ENCODE measurements at regions not wholly inside any gene's neighbourhood (a gene's known extent, or its start where the extent isn't known, plus 50 kb on each side); places are given as distances from the start of the nearest gene placed in this dataset.

DNA sequence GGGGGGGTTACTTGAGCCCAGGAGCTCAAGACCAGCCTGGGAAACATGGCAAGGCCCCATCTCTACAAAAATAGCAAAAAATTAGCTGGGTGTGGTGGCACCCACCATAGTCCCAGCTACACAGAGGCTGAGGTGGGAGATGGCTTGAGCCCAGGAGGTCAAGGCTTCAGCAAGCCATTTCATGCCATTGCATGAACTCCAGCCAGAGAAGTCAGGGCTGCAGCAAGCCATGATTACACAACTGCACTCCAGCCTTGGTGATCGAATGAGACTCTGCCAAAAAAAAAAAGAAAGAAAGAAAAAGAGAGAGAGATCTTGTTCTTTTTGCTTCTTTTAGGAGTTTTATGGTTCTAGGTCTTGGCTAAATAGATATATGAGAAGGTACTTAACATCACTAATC lies 200.2 kb upstream of the PHYHIPL start:
- Histone ChIP-seq H3K9me3 (ENCODE audit: severe bottlenecking) (no peaks in the 10 kb centered on the region), H3K36me3 (no peaks in the 10 kb centered on the region), H3K27me3 (ENCODE audit: insufficient read depth, low read depth, severe bottlenecking) (no peaks in the 10 kb centered on the region), H3K4me3 (ENCODE audit: low read depth, low read length) (no peak overlapping the region), H3K27ac (no peak overlapping the region)
- DNase-seq = no peak
- TF ChIP-seq, protein P1, sequence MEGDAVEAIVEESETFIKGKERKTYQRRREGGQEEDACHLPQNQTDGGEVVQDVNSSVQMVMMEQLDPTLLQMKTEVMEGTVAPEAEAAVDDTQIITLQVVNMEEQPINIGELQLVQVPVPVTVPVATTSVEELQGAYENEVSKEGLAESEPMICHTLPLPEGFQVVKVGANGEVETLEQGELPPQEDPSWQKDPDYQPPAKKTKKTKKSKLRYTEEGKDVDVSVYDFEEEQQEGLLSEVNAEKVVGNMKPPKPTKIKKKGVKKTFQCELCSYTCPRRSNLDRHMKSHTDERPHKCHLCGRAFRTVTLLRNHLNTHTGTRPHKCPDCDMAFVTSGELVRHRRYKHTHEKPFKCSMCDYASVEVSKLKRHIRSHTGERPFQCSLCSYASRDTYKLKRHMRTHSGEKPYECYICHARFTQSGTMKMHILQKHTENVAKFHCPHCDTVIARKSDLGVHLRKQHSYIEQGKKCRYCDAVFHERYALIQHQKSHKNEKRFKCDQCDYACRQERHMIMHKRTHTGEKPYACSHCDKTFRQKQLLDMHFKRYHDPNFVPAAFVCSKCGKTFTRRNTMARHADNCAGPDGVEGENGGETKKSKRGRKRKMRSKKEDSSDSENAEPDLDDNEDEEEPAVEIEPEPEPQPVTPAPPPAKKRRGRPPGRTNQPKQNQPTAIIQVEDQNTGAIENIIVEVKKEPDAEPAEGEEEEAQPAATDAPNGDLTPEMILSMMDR (IDR thresholded peaks at IDR 0.05; ENCODE audit: low read depth, low read length) = no peak

DNA sequence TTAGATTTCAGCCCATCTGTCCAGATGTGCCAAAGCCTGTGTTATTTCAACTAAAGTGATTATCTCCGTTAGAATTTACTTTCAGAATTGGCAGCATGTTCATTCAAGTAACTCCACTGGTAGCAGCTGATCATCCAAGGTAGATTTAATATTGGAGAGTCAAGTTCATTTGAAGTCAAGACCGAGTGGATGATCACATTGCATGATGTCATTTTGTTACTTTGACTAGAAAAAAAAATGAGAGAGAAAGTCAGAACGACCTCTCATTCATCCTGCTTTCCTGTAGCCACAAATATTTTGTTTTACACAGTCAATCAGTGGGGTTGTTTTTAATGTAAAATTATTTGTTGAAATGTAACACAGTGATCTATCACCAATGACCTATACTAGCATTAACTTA lies 196.7 kb upstream of the PHYHIPL start:
- DNase-seq = no peak
- H3K9me3 ChIP-seq (ENCODE audit: severe bottlenecking) = no peaks in the 10 kb centered on the region
- H3K27ac ChIP-seq = no peak overlapping the region
- H3K27me3 ChIP-seq (ENCODE audit: insufficient read depth, low read depth, severe bottlenecking) = no peaks in the 10 kb centered on the region
- H3K36me3 ChIP-seq = no peaks in the 10 kb centered on the region
- no peak overlapping the region for H3K4me3 ChIP-seq (ENCODE audit: low read depth, low read length)
- TF ChIP-seq, protein P1 (IDR thresholded peaks at IDR 0.05; ENCODE audit: low read depth, low read length) = no peak

DNA sequence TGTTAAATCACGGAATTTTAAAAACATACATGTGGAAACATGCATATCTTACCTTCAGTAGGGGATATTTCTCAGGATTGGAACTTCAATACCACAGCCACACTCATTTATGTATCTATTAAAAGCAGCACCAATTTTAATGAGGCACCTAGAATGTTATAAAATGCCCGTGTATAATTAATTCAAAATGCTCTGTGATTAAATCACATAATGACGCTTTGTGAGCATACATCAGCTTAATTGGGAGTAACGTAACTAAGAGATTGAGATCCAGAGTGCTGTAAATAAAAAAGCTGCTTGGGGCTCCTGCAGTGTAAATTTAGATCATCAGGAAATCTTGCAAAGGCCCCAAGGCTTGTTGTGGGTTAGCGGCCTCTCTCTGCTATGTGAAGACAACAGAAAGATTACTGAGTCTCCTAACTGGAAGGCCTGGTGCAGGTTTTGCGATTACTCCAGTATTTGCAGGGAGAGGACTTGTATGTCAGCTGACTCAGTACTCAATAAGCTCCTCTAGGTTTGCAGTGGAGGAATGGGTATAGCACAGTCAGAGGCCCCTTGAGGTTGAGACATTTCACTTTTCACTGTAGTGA lies 195.5 kb upstream of the PHYHIPL start:
- Histone ChIP-seq H3K27me3 (ENCODE audit: insufficient read depth, low read depth, severe bottlenecking) (no peaks in the 10 kb centered on the region), H3K9me3 (ENCODE audit: severe bottlenecking) (no peaks in the 10 kb centered on the region), H3K27ac (no peak overlapping the region), H3K4me3 (ENCODE audit: low read depth, low read length) (no peak overlapping the region), H3K36me3 (no peaks in the 10 kb centered on the region)
- DNase-seq = no peak
- TF ChIP-seq, protein P1 (IDR thresholded peaks at IDR 0.05; ENCODE audit: low read depth, low read length) = no peak

DNA sequence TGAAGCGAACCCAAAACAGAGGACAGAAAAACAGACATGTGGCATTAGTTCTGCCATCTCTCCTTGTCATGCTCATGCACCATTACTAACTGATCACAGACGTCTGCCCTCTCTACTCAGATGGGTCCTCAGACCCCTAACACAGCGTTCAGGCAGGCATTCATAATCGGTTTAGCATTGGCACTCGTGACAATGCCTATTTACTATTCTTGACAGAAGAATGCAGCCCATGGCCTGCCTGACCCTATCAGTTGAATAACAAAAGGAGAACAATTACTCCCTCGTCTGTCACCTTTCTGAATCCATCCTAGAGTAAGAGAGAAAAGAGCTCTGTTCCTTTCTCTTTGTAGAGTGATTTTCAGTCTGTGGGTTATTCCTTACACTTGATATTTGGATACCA lies 194.6 kb upstream of the PHYHIPL start:
- no peak for DNase-seq
- Histone ChIP-seq H3K4me3 (ENCODE audit: low read depth, low read length) (no peak overlapping the region), H3K27ac (no peak overlapping the region), H3K36me3 (no peaks in the 10 kb centered on the region), H3K9me3 (ENCODE audit: severe bottlenecking) (no peaks in the 10 kb centered on the region), H3K27me3 (ENCODE audit: insufficient read depth, low read depth, severe bottlenecking) (no peaks in the 10 kb centered on the region)
- TF ChIP-seq, protein P1 (IDR thresholded peaks at IDR 0.05; ENCODE audit: low read depth, low read length) = no peak

DNA sequence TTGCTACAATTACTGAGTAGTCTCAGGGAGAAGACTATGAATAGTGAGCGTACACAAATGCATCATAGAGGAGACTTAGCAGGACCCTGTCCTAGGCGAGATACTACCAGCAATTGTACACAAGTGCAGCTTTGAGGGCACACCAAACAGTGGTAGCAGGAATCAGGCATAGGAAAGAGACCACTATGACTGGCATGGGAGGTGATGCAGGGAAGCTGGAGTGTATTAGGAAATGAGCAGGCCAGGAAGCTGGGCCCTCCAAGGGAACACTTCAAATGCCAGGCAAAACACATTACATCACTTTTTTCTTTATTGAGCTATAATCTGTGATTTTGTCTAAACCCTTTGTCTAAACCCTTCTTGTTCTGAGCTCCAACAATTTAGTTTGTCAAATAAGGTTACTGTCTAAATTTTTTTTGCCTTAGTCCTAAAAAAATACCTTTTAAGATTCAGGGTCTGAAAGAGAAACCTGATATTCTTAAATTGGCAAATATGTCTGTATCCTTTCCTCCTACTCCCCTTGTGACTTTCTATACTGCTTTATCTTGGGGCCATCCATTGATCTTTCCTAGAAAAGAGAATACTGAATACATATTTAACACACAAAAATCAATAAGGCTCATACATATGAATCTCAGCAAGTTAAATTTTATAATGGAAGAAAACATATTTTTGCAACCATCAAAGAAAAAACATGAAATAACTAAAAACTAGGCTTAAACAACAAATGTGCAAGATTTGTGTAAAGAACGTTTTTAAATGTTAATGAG lies 193.8 kb upstream of the PHYHIPL start:
- TF ChIP-seq, protein P1 (IDR thresholded peaks at IDR 0.05; ENCODE audit: low read depth, low read length) = no peak
- no peaks in the 10 kb centered on the region for H3K36me3 ChIP-seq
- H3K9me3 ChIP-seq (ENCODE audit: severe bottlenecking) = no peaks in the 10 kb centered on the region
- H3K27me3 ChIP-seq (ENCODE audit: insufficient read depth, low read depth, severe bottlenecking) = no peaks in the 10 kb centered on the region
- H3K4me3 ChIP-seq (ENCODE audit: low read depth, low read length) = no peak overlapping the region
- no peak overlapping the region for H3K27ac ChIP-seq
- DNase-seq = no peak
